ENCODE measurements at regions not wholly inside any gene's neighbourhood (a gene's known extent, or its start where the extent isn't known, plus 50 kb on each side); places are given as distances from the start of the nearest gene placed in this dataset.

GRCh38 chr9:107735821-107736220, 246.3 kb upstream of the KLF4 start:
- no peak overlapping the region for H3K27ac Mint-ChIP-seq
- no peak overlapping the region for H3K4me3 Mint-ChIP-seq
- ATAC-seq (replicated peaks) (no peak), DNase-seq (no peak)
- no peaks in the 10 kb centered on the region for H3K9me3 Mint-ChIP-seq
- peaks cover 0 to 4% of the 10 kb centered on the region in 2 donors for H3K4me1 Mint-ChIP-seq
- H3K36me3 Mint-ChIP-seq = no peaks in the 10 kb centered on the region
- peaks cover 5 to 6% of the 10 kb centered on the region in 2 donors for H3K27me3 Mint-ChIP-seq

GRCh38 chr9:107734256-107735013, 244.9 kb upstream of the KLF4 start:
- Mint-ChIP-seq H3K9me3 (no peaks in the 10 kb centered on the region), H3K36me3 (no peaks in the 10 kb centered on the region), H3K27ac (no peak overlapping the region), H3K27me3 (peaks cover 5 to 9% of the 10 kb centered on the region in 2 donors), H3K4me1 (peaks cover 0 to 4% of the 10 kb centered on the region in 2 donors), H3K4me3 (no peak overlapping the region)
- DNase-seq (no peak), ATAC-seq (replicated peaks) (no peak)

GRCh38 chr9:107733523-107733894, 243.9 kb upstream of the KLF4 start:
- ATAC-seq (replicated peaks) = no peak
- DNase-seq = no peak
- no peak overlapping the region for H3K4me3 Mint-ChIP-seq
- H3K36me3 Mint-ChIP-seq = no peaks in the 10 kb centered on the region
- peaks cover 0 to 4% of the 10 kb centered on the region in 2 donors for H3K4me1 Mint-ChIP-seq
- no peak overlapping the region for H3K27ac Mint-ChIP-seq
- H3K27me3 Mint-ChIP-seq = peaks cover 5 to 12% of the 10 kb centered on the region in 2 donors
- no peaks in the 10 kb centered on the region for H3K9me3 Mint-ChIP-seq

- DNase-seq = no peak
- H3K27me3 Mint-ChIP-seq = peaks cover 5 to 12% of the 10 kb centered on the region in 2 donors
- peaks cover 0 to 4% of the 10 kb centered on the region in 2 donors for H3K4me1 Mint-ChIP-seq
- H3K36me3 Mint-ChIP-seq = no peaks in the 10 kb centered on the region
- no peak for ATAC-seq (replicated peaks)
- H3K27ac Mint-ChIP-seq = no peak overlapping the region
- H3K4me3 Mint-ChIP-seq = no peak overlapping the region
- no peaks in the 10 kb centered on the region for H3K9me3 Mint-ChIP-seq
Observed at GRCh38 chr9:107732781-107733522, 243.4 kb upstream of the KLF4 start.

- Mint-ChIP-seq H3K4me3 (no peak overlapping the region), H3K27me3 (peaks cover 5 to 12% of the 10 kb centered on the region in 2 donors), H3K4me1 (no peaks in the 10 kb centered on the region), H3K9me3 (no peaks in the 10 kb centered on the region), H3K36me3 (no peaks in the 10 kb centered on the region), H3K27ac (no peak overlapping the region)
- no peak for DNase-seq
- no peak for ATAC-seq (replicated peaks)
Observed at GRCh38 chr9:107731115-107731762, 241.7 kb upstream of the KLF4 start.

- H3K4me1 Mint-ChIP-seq = no peaks in the 10 kb centered on the region
- H3K27ac Mint-ChIP-seq = no peak overlapping the region
- peaks cover 5 to 12% of the 10 kb centered on the region in 2 donors for H3K27me3 Mint-ChIP-seq
- no peaks in the 10 kb centered on the region for H3K9me3 Mint-ChIP-seq
- ATAC-seq (replicated peaks) = no peak
- H3K4me3 Mint-ChIP-seq = no peak overlapping the region
- DNase-seq = no peak
- H3K36me3 Mint-ChIP-seq = no peaks in the 10 kb centered on the region
Observed at GRCh38 chr9:107730666-107731065, 241.1 kb upstream of the KLF4 start.

DNA sequence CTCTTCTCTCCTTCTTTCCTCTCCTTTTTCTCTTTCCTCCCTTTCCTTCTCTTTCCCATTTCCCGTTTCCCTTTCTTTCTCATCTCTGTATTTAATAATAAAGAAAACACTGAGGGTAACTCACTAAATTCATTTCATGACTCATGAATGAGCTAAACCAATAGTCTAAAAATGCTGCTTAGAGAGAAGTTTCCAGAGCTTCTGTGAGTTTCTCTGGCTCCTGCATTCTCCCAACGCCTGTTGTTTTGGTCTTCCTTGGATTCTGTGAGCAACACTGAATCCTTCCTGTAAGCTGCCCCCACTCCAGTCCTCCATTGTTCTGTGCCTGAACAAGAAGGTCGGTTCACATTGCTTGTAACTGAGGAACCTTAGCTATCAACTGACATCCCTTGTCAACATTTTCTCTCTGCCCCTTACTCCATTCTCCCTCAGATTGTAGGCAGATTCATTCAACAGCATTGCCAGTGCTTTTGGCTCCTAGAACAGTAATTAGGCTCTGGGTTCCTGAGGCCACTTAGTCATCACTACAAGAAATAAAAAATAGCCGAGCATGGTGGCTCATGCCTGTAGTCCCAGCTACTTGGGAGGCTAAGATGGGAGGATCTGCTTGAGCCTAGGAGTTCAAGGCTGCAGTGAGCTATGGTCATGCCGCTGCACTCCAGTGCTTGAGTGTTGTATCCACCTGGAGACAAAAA, 237.7 kb upstream of the KLF4 start:
- ATAC-seq (replicated peaks) (no peak), DNase-seq (no peak)
- no peaks in the 10 kb centered on the region for H3K4me1 Mint-ChIP-seq
- H3K27me3 Mint-ChIP-seq = peaks cover 12 to 13% of the 10 kb centered on the region in 2 donors
- H3K9me3 Mint-ChIP-seq = no peaks in the 10 kb centered on the region
- no peaks in the 10 kb centered on the region for H3K36me3 Mint-ChIP-seq
- H3K4me3 Mint-ChIP-seq = no peak overlapping the region
- H3K27ac Mint-ChIP-seq = no peak overlapping the region

- no peaks in the 10 kb centered on the region for H3K9me3 Mint-ChIP-seq
- H3K27me3 Mint-ChIP-seq = peaks cover 0 to 8% of the 10 kb centered on the region in 2 donors
- no peak overlapping the region for H3K27ac Mint-ChIP-seq
- H3K4me1 Mint-ChIP-seq = no peaks in the 10 kb centered on the region
- ATAC-seq (replicated peaks) = no peak
- no peak for DNase-seq
- no peak overlapping the region for H3K4me3 Mint-ChIP-seq
- H3K36me3 Mint-ChIP-seq = no peaks in the 10 kb centered on the region
Observed at GRCh38 chr9:107723015-107723414, 233.4 kb upstream of the KLF4 start.

GRCh38 chr9:107721705-107722245, 232.2 kb upstream of the KLF4 start:
- DNase-seq (no peak), ATAC-seq (replicated peaks) (no peak)
- Mint-ChIP-seq H3K27me3 (peaks cover 0 to 8% of the 10 kb centered on the region in 2 donors), H3K4me1 (no peaks in the 10 kb centered on the region), H3K27ac (no peak overlapping the region), H3K36me3 (no peaks in the 10 kb centered on the region), H3K9me3 (no peaks in the 10 kb centered on the region), H3K4me3 (no peak overlapping the region)

- H3K9me3 Mint-ChIP-seq = peaks cover 0 to 2% of the 10 kb centered on the region in 2 donors
- no peaks in the 10 kb centered on the region for H3K4me1 Mint-ChIP-seq
- ATAC-seq (replicated peaks) (no peak), DNase-seq (no peak)
- H3K27ac Mint-ChIP-seq = no peak overlapping the region
- H3K36me3 Mint-ChIP-seq = no peaks in the 10 kb centered on the region
- H3K27me3 Mint-ChIP-seq = peaks cover 0 to 8% of the 10 kb centered on the region in 2 donors
- H3K4me3 Mint-ChIP-seq = no peak overlapping the region
Observed at GRCh38 chr9:107720501-107720900, 230.9 kb upstream of the KLF4 start.

GRCh38 chr9:107717529-107718314, 228.2 kb upstream of the KLF4 start:
- H3K27me3 Mint-ChIP-seq = peaks cover 8 to 10% of the 10 kb centered on the region in 2 donors
- H3K27ac Mint-ChIP-seq = no peak overlapping the region
- peaks cover 4 to 5% of the 10 kb centered on the region in 2 donors for H3K9me3 Mint-ChIP-seq
- DNase-seq (no peak), ATAC-seq (replicated peaks) (no peak)
- H3K36me3 Mint-ChIP-seq = no peaks in the 10 kb centered on the region
- no peak overlapping the region for H3K4me3 Mint-ChIP-seq
- H3K4me1 Mint-ChIP-seq = peaks cover 0 to under 1% of the 10 kb centered on the region in 2 donors

DNA sequence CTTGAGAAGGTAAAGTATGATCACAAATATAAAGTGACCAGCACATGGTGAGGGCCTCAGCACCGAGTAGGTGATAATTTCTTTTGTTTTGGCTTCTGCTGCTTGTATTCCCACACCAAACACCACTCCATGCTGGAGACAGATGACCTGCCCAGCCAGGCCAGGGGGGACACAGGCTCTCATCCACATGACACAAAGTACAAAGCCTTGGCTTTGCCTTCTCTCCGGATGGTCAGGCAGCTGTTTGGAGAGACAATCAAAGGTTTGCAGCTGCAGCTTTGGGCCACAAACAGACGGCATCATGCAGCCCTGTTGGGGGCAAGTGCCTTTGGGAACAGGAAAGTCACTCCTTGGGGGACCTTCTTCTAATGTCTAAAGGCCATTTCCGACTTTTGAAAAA, 226.2 kb upstream of the KLF4 start:
- no peak for ATAC-seq (replicated peaks)
- Mint-ChIP-seq H3K36me3 (no peaks in the 10 kb centered on the region), H3K27ac (no peak overlapping the region), H3K4me3 (no peak overlapping the region), H3K4me1 (peaks cover 4 to 8% of the 10 kb centered on the region in 2 donors), H3K27me3 (peaks cover 24 to 28% of the 10 kb centered on the region in 2 donors), H3K9me3 (peaks cover 4 to 7% of the 10 kb centered on the region in 2 donors)
- no peak for DNase-seq

DNA sequence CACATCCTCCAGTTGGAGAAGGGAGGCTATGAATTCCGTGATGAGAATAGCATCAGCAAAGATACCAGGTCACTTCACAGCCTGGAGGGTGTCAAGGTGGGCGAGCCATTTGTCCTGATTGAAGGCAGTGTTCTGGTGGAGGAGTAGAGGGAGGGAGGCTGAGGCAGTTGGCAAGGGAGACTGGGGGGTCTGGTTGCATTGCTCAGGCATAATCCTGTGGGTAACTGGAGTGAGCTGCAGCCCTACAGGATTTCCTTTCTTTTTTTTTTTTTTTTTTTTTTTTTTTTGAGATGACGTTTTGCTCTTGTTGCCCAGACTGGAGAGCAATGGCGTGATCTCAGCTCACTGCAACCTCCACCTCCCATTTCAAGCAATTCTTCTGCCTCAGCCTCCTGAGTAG, 223.9 kb upstream of the KLF4 start:
- H3K9me3 Mint-ChIP-seq = peaks cover 4 to 7% of the 10 kb centered on the region in 2 donors
- DNase-seq = no peak
- H3K4me3 Mint-ChIP-seq = no peak overlapping the region
- no peak for ATAC-seq (replicated peaks)
- peaks cover 4 to 8% of the 10 kb centered on the region in 2 donors for H3K4me1 Mint-ChIP-seq
- H3K27me3 Mint-ChIP-seq = peaks cover 24 to 28% of the 10 kb centered on the region in 2 donors
- H3K36me3 Mint-ChIP-seq = no peaks in the 10 kb centered on the region
- peak overlapping the region; percentile 21 for H3K27ac Mint-ChIP-seq

Data from stimulated activated naive B cell treated with anti-CD40 and anti-IgM and Interleukin-4, amounts not matched to agents 10 μg/mL and 1 μg/mL and 100 μg/mL, for 72 hours (primary cell).